ENCODE measurements at regions not wholly inside any gene's neighbourhood (a gene's known extent, or its start where the extent isn't known, plus 50 kb on each side); places are given as distances from the start of the nearest gene placed in this dataset.

GRCh38 chr12:132423820-132424645 lies 65.9 kb upstream of the FBRSL1 start:
- no peak for TF ChIP-seq CTCF (IDR thresholded peaks at IDR 0.05; ENCODE audit: control insufficient read depth, extremely low read depth, insufficient read depth)
- no peak for DNase-seq (ENCODE audit: low read depth)
- no peak overlapping the region for H3K4me3 ChIP-seq (ENCODE audit: low read depth, low read length)

GRCh38 chr12:132423251-132423819 lies 66.6 kb upstream of the FBRSL1 start:
- no peak overlapping the region for H3K4me3 ChIP-seq (ENCODE audit: low read depth, low read length)
- no peak for TF ChIP-seq CTCF (IDR thresholded peaks at IDR 0.05; ENCODE audit: control insufficient read depth, extremely low read depth, insufficient read depth)
- no peak for DNase-seq (ENCODE audit: low read depth)

GRCh38 chr12:132422381-132423043 lies 67.4 kb upstream of the FBRSL1 start:
- no peak overlapping the region for H3K4me3 ChIP-seq (ENCODE audit: low read depth, low read length)
- no peak for DNase-seq (ENCODE audit: low read depth)
- no peak for TF ChIP-seq CTCF (IDR thresholded peaks at IDR 0.05; ENCODE audit: control insufficient read depth, extremely low read depth, insufficient read depth)

GRCh38 chr12:132422040-132422380 lies 67.9 kb upstream of the FBRSL1 start:
- no peak overlapping the region for H3K4me3 ChIP-seq (ENCODE audit: low read depth, low read length)
- no peak for TF ChIP-seq CTCF (IDR thresholded peaks at IDR 0.05; ENCODE audit: control insufficient read depth, extremely low read depth, insufficient read depth)
- DNase-seq (ENCODE audit: low read depth): no peak

GRCh38 chr12:132419631-132420246 lies 70.2 kb upstream of the FBRSL1 start:
- DNase-seq (ENCODE audit: low read depth): no peak
- H3K4me3 ChIP-seq (ENCODE audit: low read depth, low read length): no peak overlapping the region
- no peak for TF ChIP-seq CTCF (IDR thresholded peaks at IDR 0.05; ENCODE audit: control insufficient read depth, extremely low read depth, insufficient read depth)

- no peak for DNase-seq (ENCODE audit: low read depth)
- no peak overlapping the region for H3K4me3 ChIP-seq (ENCODE audit: low read depth, low read length)
- no peak for TF ChIP-seq CTCF (IDR thresholded peaks at IDR 0.05; ENCODE audit: control insufficient read depth, extremely low read depth, insufficient read depth)
Observed at GRCh38 chr12:132418393-132418925, 71.5 kb upstream of the FBRSL1 start.
